Mesendoderm (in vitro differentiated cells): ENCODE measurements at regions not wholly inside any gene's neighbourhood (a gene's known extent, or its start where the extent isn't known, plus 50 kb on each side); places are given as distances from the start of the nearest gene placed in this dataset.

Experiments used
- DNase-seq: peaks from one replicate; pipeline ENCODE4 v3.0.0; 2013
- H2AK5ac ChIP-seq: 2 replicates; pipeline ENCODE4 v1.6.1; 2013; ENCODE audit warnings: low read length, inconsistent platforms
- H2BK120ac ChIP-seq: 2 replicates; pipeline ENCODE4 v1.6.1; 2013; ENCODE audit warnings: low read depth, mild to moderate bottlenecking, low read length, moderate library complexity, mixed read lengths
- H2BK15ac ChIP-seq: replicated peaks from 2 replicates; pipeline ENCODE4 v1.6.1; 2013; ENCODE audit warnings: low read depth, mild to moderate bottlenecking, moderate library complexity
- H2BK5ac ChIP-seq: 2 replicates; pipeline ENCODE4 v1.6.1; 2013; ENCODE audit warnings: low read length, inconsistent platforms
- H3K18ac ChIP-seq: 2 replicates; pipeline ENCODE4 v1.6.1; 2013; ENCODE audit warnings: mild to moderate bottlenecking, low read length, mixed read lengths
- H3K23ac ChIP-seq: one replicate; pipeline ENCODE4 v1.6.1; 2013; ENCODE audit warnings: low read length
- H3K27ac ChIP-seq: 2 replicates; pipeline ENCODE4 v1.5.1; 2013; ENCODE audit warnings: low read depth, mild to moderate bottlenecking, inconsistent platforms, low read length, moderate library complexity
- H3K27me3 ChIP-seq: 2 replicates; pipeline ENCODE4 v1.6.1; 2013; ENCODE audit warnings: low read length, control low read depth, mild to moderate bottlenecking, inconsistent platforms; ENCODE audit not compliant: insufficient read depth, poor library complexity
- H3K36me3 ChIP-seq: 2 replicates; pipeline ENCODE4 v1.6.1; 2013; ENCODE audit warnings: low read length, inconsistent platforms; ENCODE audit not compliant: control insufficient read depth, insufficient read depth
- H3K4ac ChIP-seq: one replicate; pipeline ENCODE4 v1.6.1; 2013; ENCODE audit warnings: low read depth, mild to moderate bottlenecking, low read length, moderate library complexity
- H3K4me1 ChIP-seq: 2 replicates; pipeline ENCODE4 v1.6.1; 2013; ENCODE audit warnings: low read depth, low read length, inconsistent platforms; ENCODE audit not compliant: control insufficient read depth
- H3K4me2 ChIP-seq: 2 replicates; pipeline ENCODE4 v1.6.1; 2013; ENCODE audit warnings: low read length
- H3K4me3 ChIP-seq: 2 replicates; pipeline ENCODE4 v1.5.1; 2013; ENCODE audit warnings: mild to moderate bottlenecking, low read length
- H3K56ac ChIP-seq: one replicate; pipeline ENCODE4 v1.6.1; 2013; ENCODE audit warnings: low read length
- H3K79me1 ChIP-seq: 2 replicates; pipeline ENCODE4 v1.6.1; 2013; ENCODE audit warnings: low read length, inconsistent platforms
- H3K79me2 ChIP-seq: 2 replicates; pipeline ENCODE4 v1.6.1; 2013; ENCODE audit warnings: mild to moderate bottlenecking, low read length; ENCODE audit not compliant: control insufficient read depth, insufficient read depth
- H3K9ac ChIP-seq: 2 replicates; pipeline ENCODE4 v1.6.1; 2013; ENCODE audit warnings: low read length, inconsistent platforms
- H4K5ac ChIP-seq: one replicate; pipeline ENCODE4 v1.6.1; 2013; ENCODE audit warnings: low read length
- H4K8ac ChIP-seq: one replicate; pipeline ENCODE4 v1.6.1; 2013; ENCODE audit warnings: low read depth, mild to moderate bottlenecking, control low read depth, low read length, moderate library complexity
- WGBS: extraction: QIAGEN DNeasy Blood & Tissue Kit; methylation state at CpG from one replicate; pipeline ENCODE4 v1.1.7; 2013; ENCODE audit warnings: low lambda C conversion rate, missing lambda C conversion rate; ENCODE audit not compliant: insufficient coverage; ENCODE audit errors: extremely low coverage; 5-methylcytosine and 5-hydroxymethylcytosine counted together

GRCh38 chr1:115144176-115144575 lies 54.9 kb upstream of the TSPAN2 start:
- Histone ChIP-seq H3K79me2 (no peaks in the 10 kb centered on the region), H3K56ac (no peak overlapping the region), H3K4ac (no peak overlapping the region), H2BK15ac (no peak overlapping the region), H4K5ac (no peak overlapping the region), H2AK5ac (no peak overlapping the region), H3K9ac (no peak overlapping the region), H3K27me3 (no peaks in the 10 kb centered on the region), H4K8ac (no peak overlapping the region), H2BK120ac (no peak overlapping the region), H3K27ac (no peak overlapping the region), H3K79me1 (no peaks in the 10 kb centered on the region), H2BK5ac (no peak overlapping the region), H3K36me3 (no peaks in the 10 kb centered on the region), H3K4me1 (peaks cover 1% of the 10 kb centered on the region), H3K4me3 (no peak overlapping the region), H3K23ac (no peak overlapping the region), H3K18ac (no peak overlapping the region), H3K4me2 (no peak overlapping the region)
- no peak for DNase-seq
- no CpG with 5 or more reads among the region's 2 CpGs for WGBS

GRCh38 chr1:115142616-115143015 lies 53.3 kb upstream of the TSPAN2 start:
- Histone ChIP-seq H3K27me3 (no peaks in the 10 kb centered on the region), H2BK5ac (no peak overlapping the region), H3K9ac (no peak overlapping the region), H3K4me1 (peaks cover 3% of the 10 kb centered on the region), H3K79me2 (no peaks in the 10 kb centered on the region), H3K4me3 (no peak overlapping the region), H3K56ac (no peak overlapping the region), H3K79me1 (no peaks in the 10 kb centered on the region), H2AK5ac (no peak overlapping the region), H3K18ac (no peak overlapping the region), H2BK15ac (no peak overlapping the region), H3K4me2 (no peak overlapping the region), H3K27ac (no peak overlapping the region), H4K5ac (no peak overlapping the region), H3K23ac (no peak overlapping the region), H2BK120ac (no peak overlapping the region), H3K4ac (no peak overlapping the region), H4K8ac (no peak overlapping the region), H3K36me3 (no peaks in the 10 kb centered on the region)
- WGBS, result no CpG with 5 or more reads among the region's 3 CpGs
- no peak for DNase-seq

- Histone ChIP-seq H3K27me3 (no peaks in the 10 kb centered on the region), H3K56ac (no peak overlapping the region), H3K4me2 (no peak overlapping the region), H3K4me3 (no peak overlapping the region), H3K27ac (no peak overlapping the region), H3K4me1 (peaks cover 4% of the 10 kb centered on the region), H3K79me2 (no peaks in the 10 kb centered on the region), H4K5ac (no peak overlapping the region), H2AK5ac (no peak overlapping the region), H3K36me3 (no peaks in the 10 kb centered on the region), H3K23ac (no peak overlapping the region), H3K79me1 (no peaks in the 10 kb centered on the region), H3K4ac (no peak overlapping the region), H3K18ac (no peak overlapping the region), H4K8ac (no peak overlapping the region), H2BK15ac (no peak overlapping the region), H3K9ac (no peak overlapping the region), H2BK120ac (no peak overlapping the region), H2BK5ac (no peak overlapping the region)
- DNase-seq, result no peak
Measured at GRCh38 chr1:115141145-115141454, 51.8 kb upstream of the TSPAN2 start.

- H3K18ac ChIP-seq, result no peak overlapping the region
- no peak overlapping the region for H2BK15ac ChIP-seq
- no peak overlapping the region for H3K23ac ChIP-seq
- no peak overlapping the region for H3K56ac ChIP-seq
- no peak overlapping the region for H3K4me2 ChIP-seq
- H3K4me1 ChIP-seq, result peaks cover 8% of the 10 kb centered on the region
- WGBS, result no CpG with 5 or more reads among the region's 2 CpGs
- H3K27me3 ChIP-seq, result no peaks in the 10 kb centered on the region
- H2AK5ac ChIP-seq, result no peak overlapping the region
- no peak overlapping the region for H4K5ac ChIP-seq
- H4K8ac ChIP-seq, result no peak overlapping the region
- H2BK5ac ChIP-seq, result no peak overlapping the region
- no peaks in the 10 kb centered on the region for H3K36me3 ChIP-seq
- no peak overlapping the region for H3K27ac ChIP-seq
- H3K4me3 ChIP-seq, result no peak overlapping the region
- no peak for DNase-seq
- H3K4ac ChIP-seq, result no peak overlapping the region
- no peak overlapping the region for H3K9ac ChIP-seq
- H3K79me2 ChIP-seq, result no peaks in the 10 kb centered on the region
- H2BK120ac ChIP-seq, result no peak overlapping the region
- no peaks in the 10 kb centered on the region for H3K79me1 ChIP-seq
Measured at GRCh38 chr1:115140442-115141144, 51.3 kb upstream of the TSPAN2 start.

- Histone ChIP-seq H3K36me3 (no peaks in the 10 kb centered on the region), H4K8ac (no peak overlapping the region), H2BK15ac (no peak overlapping the region), H2BK5ac (no peak overlapping the region), H3K27me3 (no peaks in the 10 kb centered on the region), H3K18ac (no peak overlapping the region), H3K4me2 (no peak overlapping the region), H3K4me1 (peaks cover 8% of the 10 kb centered on the region), H3K79me2 (no peaks in the 10 kb centered on the region), H4K5ac (no peak overlapping the region), H3K79me1 (no peaks in the 10 kb centered on the region), H3K56ac (peak overlapping the region; percentile 60), H2AK5ac (no peak overlapping the region), H3K23ac (no peak overlapping the region), H3K9ac (no peak overlapping the region), H3K4ac (no peak overlapping the region), H3K27ac (no peak overlapping the region), H3K4me3 (no peak overlapping the region), H2BK120ac (no peak overlapping the region)
- WGBS, result no CpG with 5 or more reads among the region's 9 CpGs
- DNase-seq, result no peak
Measured at GRCh38 chr1:115139381-115139780, 50.1 kb upstream of the TSPAN2 start.
